Esophagus squamous epithelium (tissue), 4 donors: ENCODE measurements at regions not wholly inside any gene's neighbourhood (a gene's known extent, or its start where the extent isn't known, plus 50 kb on each side); places are given as distances from the start of the nearest gene placed in this dataset.

Experiments used
- POLR2A ChIP-seq, 4 donors: fragments of 450-650 bp; IDR thresholded peaks; one replicate each; pipeline ENCODE4 v1.6.1; 2017; ENCODE audit warnings: antibody characterized with exemption in 4 of 4, mild to moderate bottlenecking in 4 of 4, moderate library complexity in 3 of 4
- TF ChIP-seq, protein P1 (sequence below), 6 experiments: fragments of 450-650 bp in 4 of 6; fragments of 200-600 bp in 2 of 6; sonication (generic) in 2 of 6; IDR thresholded peaks; one replicate each; pipeline ENCODE4 v1.5.1; 2016 to 2019; ENCODE audit warnings: antibody characterized with exemption in 6 of 6, mild to moderate bottlenecking in 4 of 6, moderate library complexity in 4 of 6

DNA sequence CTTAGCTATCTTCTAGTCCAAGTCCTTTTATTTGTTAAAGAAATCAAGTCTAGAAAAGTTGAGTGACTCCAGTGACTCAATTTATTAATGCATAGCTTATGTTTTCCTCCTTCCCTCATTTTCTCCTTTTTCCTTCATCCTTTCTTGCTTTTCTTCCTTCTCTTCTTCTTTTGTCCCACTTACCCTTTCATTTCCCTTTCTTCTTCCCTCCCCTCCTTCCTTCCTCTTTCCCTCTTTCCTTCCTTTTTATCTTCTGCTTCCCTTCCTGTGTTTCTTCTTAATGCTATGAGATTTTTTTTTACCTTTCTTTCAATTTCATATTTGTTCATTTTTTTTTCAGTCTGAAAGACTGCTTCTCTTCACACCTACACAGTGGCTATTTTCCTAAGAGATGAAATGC is 555.5 kb downstream of the PIK3C3 start:
- no peak for TF ChIP-seq POLR2A (IDR thresholded peaks at IDR 0.05)
- TF ChIP-seq, protein P1, sequence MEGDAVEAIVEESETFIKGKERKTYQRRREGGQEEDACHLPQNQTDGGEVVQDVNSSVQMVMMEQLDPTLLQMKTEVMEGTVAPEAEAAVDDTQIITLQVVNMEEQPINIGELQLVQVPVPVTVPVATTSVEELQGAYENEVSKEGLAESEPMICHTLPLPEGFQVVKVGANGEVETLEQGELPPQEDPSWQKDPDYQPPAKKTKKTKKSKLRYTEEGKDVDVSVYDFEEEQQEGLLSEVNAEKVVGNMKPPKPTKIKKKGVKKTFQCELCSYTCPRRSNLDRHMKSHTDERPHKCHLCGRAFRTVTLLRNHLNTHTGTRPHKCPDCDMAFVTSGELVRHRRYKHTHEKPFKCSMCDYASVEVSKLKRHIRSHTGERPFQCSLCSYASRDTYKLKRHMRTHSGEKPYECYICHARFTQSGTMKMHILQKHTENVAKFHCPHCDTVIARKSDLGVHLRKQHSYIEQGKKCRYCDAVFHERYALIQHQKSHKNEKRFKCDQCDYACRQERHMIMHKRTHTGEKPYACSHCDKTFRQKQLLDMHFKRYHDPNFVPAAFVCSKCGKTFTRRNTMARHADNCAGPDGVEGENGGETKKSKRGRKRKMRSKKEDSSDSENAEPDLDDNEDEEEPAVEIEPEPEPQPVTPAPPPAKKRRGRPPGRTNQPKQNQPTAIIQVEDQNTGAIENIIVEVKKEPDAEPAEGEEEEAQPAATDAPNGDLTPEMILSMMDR (IDR thresholded peaks at IDR 0.05): no peak
